ENCODE measurements at regions not wholly inside any gene's neighbourhood (a gene's known extent, or its start where the extent isn't known, plus 50 kb on each side); places are given as distances from the start of the nearest gene placed in this dataset.

- H3K27me3 Mint-ChIP-seq (ENCODE audit: unreplicated experiment): peaks cover 2% of the 10 kb centered on the region
- no peak overlapping the region for H3K27ac Mint-ChIP-seq (ENCODE audit: unreplicated experiment)
- no peak for DNase-seq (ENCODE audit: low spot score)
- H3K4me1 Mint-ChIP-seq (ENCODE audit: unreplicated experiment): no peaks in the 10 kb centered on the region
- no peak overlapping the region for H3K4me3 Mint-ChIP-seq (ENCODE audit: unreplicated experiment)
- no peaks in the 10 kb centered on the region for H3K36me3 Mint-ChIP-seq (ENCODE audit: low read depth, unreplicated experiment)
- H3K9me3 Mint-ChIP-seq (ENCODE audit: unreplicated experiment): no peaks in the 10 kb centered on the region
- no peak for TF ChIP-seq CTCF (IDR thresholded peaks at IDR 0.05; ENCODE audit: unreplicated experiment)
These were observed 95.6 kb upstream of the UNC5C start for GRCh38 chr4:95644417-95644816.

- Mint-ChIP-seq H3K4me3 (ENCODE audit: unreplicated experiment) (no peak overlapping the region), H3K9me3 (ENCODE audit: unreplicated experiment) (no peaks in the 10 kb centered on the region), H3K27me3 (ENCODE audit: unreplicated experiment) (peaks cover 2% of the 10 kb centered on the region), H3K4me1 (ENCODE audit: unreplicated experiment) (no peaks in the 10 kb centered on the region), H3K36me3 (ENCODE audit: low read depth, unreplicated experiment) (no peaks in the 10 kb centered on the region), H3K27ac (ENCODE audit: unreplicated experiment) (no peak overlapping the region)
- no peak for DNase-seq (ENCODE audit: low spot score)
- no peak for TF ChIP-seq CTCF (IDR thresholded peaks at IDR 0.05; ENCODE audit: unreplicated experiment)
These were observed 94.9 kb upstream of the UNC5C start for GRCh38 chr4:95643627-95644026.

- Mint-ChIP-seq H3K9me3 (ENCODE audit: unreplicated experiment) (no peaks in the 10 kb centered on the region), H3K4me1 (ENCODE audit: unreplicated experiment) (no peaks in the 10 kb centered on the region), H3K4me3 (ENCODE audit: unreplicated experiment) (no peak overlapping the region), H3K27me3 (ENCODE audit: unreplicated experiment) (peaks cover 2% of the 10 kb centered on the region), H3K27ac (ENCODE audit: unreplicated experiment) (no peak overlapping the region), H3K36me3 (ENCODE audit: low read depth, unreplicated experiment) (no peaks in the 10 kb centered on the region)
- no peak for DNase-seq (ENCODE audit: low spot score)
- TF ChIP-seq CTCF (IDR thresholded peaks at IDR 0.05; ENCODE audit: unreplicated experiment): no peak
These were observed 92.8 kb upstream of the UNC5C start for GRCh38 chr4:95641571-95641970.

DNA sequence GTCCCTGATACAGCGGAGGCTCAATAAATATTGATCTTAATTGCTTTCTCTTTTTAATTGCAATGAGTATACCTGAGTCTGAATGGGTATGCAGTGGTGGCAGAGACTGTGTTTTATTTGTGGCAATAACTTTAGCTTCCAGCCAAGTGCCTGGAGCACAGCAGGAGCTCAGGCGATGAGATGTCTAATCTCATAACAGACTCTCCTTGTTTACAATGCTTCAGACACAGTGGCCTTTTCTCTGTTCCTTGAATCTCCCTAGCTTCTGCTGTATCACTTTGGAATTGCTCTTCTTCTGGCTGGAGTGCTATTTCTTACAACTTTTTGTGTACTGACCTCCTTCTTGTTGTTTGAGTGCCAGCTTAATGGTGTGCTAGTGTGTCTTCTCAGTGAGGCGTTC is 91.5 kb upstream of the UNC5C start:
- DNase-seq (ENCODE audit: low spot score): no peak
- no peak overlapping the region for H3K4me3 Mint-ChIP-seq (ENCODE audit: unreplicated experiment)
- no peaks in the 10 kb centered on the region for H3K9me3 Mint-ChIP-seq (ENCODE audit: unreplicated experiment)
- TF ChIP-seq CTCF (IDR thresholded peaks at IDR 0.05; ENCODE audit: unreplicated experiment): no peak
- no peak overlapping the region for H3K27ac Mint-ChIP-seq (ENCODE audit: unreplicated experiment)
- H3K27me3 Mint-ChIP-seq (ENCODE audit: unreplicated experiment): peaks cover 2% of the 10 kb centered on the region
- H3K36me3 Mint-ChIP-seq (ENCODE audit: low read depth, unreplicated experiment): no peaks in the 10 kb centered on the region
- no peaks in the 10 kb centered on the region for H3K4me1 Mint-ChIP-seq (ENCODE audit: unreplicated experiment)

GRCh38 chr4:95638920-95639501 is 90.2 kb upstream of the UNC5C start:
- Mint-ChIP-seq H3K36me3 (ENCODE audit: low read depth, unreplicated experiment) (no peaks in the 10 kb centered on the region), H3K27me3 (ENCODE audit: unreplicated experiment) (peaks cover 2% of the 10 kb centered on the region), H3K4me3 (ENCODE audit: unreplicated experiment) (no peak overlapping the region), H3K4me1 (ENCODE audit: unreplicated experiment) (no peaks in the 10 kb centered on the region), H3K9me3 (ENCODE audit: unreplicated experiment) (no peaks in the 10 kb centered on the region), H3K27ac (ENCODE audit: unreplicated experiment) (no peak overlapping the region)
- no peak for DNase-seq (ENCODE audit: low spot score)
- no peak for TF ChIP-seq CTCF (IDR thresholded peaks at IDR 0.05; ENCODE audit: unreplicated experiment)

Measured in endothelial cell (in vitro differentiated cells).